ENCODE measurements at regions not wholly inside any gene's neighbourhood (a gene's known extent, or its start where the extent isn't known, plus 50 kb on each side); places are given as distances from the start of the nearest gene placed in this dataset.
"Not testable (repeated sequence)": the region's sequence is repeated elsewhere in the genome, so short reads cannot be mapped to it uniquely, and the experiment has no call there.

GRCh38 chr2:37762281-37762680, 90.8 kb upstream of the CDC42EP3 start:
- H3K4me2 ChIP-seq (ENCODE audit: low read length); intact Hi-C loops (cut with micrococcal nuclease); H2AFZ ChIP-seq (ENCODE audit: low read depth, low read length, poor library complexity, severe bottlenecking); CTCF ChIA-PET; H3K27ac ChIP-seq (ENCODE audit: low read depth, low read length); ATAC-seq; H3K9me3 ChIP-seq (ENCODE audit: control insufficient read depth in 1 of 2, insufficient read depth in 1 of 2, low read depth in 1 of 2, low read length in 2 of 2); H4K20me1 ChIP-seq (ENCODE audit: insufficient read depth); H3K79me2 ChIP-seq (ENCODE audit: insufficient read depth, low read length); H3K27me3 ChIP-seq (ENCODE audit: insufficient read depth, low read length); RAD21 ChIA-PET (ENCODE audit: low non-redundant PET in 1 of 2, low total read pairs in 2 of 2, uncharacterized antibody in 2 of 2, unreplicated experiment in 2 of 2); BruUV-seq (replicated peaks); H3K9ac ChIP-seq (ENCODE audit: low read length); H3K9me2 ChIP-seq (ENCODE audit: insufficient read depth); DNase-seq (ENCODE audit: low read depth, low spot score); H3K4me1 ChIP-seq (ENCODE audit: control insufficient read depth in 1 of 2, insufficient read depth in 2 of 2, low read length in 2 of 2); H3K4me3 ChIP-seq (replicated peaks in 1 of 2; ENCODE audit: low read depth in 1 of 2, low read length in 2 of 2); POLR2A ChIA-PET; H3K36me3 ChIP-seq (ENCODE audit: control insufficient read depth in 1 of 2, insufficient read depth in 2 of 2, low read length in 2 of 2): not testable (repeated sequence)

DNA sequence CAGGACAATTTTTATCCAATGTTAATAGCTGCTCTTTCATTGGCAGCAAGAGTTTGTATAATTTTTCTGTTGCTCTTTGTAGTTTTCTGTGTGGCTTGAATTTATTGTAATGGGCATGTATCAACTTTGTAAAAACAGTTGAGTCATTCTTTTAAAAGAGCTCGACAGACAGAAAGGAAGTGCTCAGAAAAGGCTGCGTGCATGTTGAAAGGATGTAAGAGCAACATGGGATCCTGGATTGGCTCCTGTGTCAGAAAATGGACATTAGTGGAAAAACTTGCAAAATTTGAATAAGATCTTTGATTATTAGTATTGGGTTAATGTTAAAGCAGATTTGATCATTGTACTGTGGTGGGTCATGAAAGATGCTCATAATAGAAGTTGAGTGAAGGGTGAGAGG, 93.3 kb upstream of the CDC42EP3 start:
- intact Hi-C loops (cut with micrococcal nuclease) = no loop called here
- DNase-seq (ENCODE audit: low read depth, low spot score) (no peak), ATAC-seq (no peak)
- no peak overlapping the region for H3K9ac ChIP-seq (ENCODE audit: low read length)
- H3K27ac ChIP-seq (ENCODE audit: low read depth, low read length) = no peak overlapping the region
- peaks cover 4 to 15% of the 10 kb centered on the region in 2 experiments for H3K4me1 ChIP-seq (ENCODE audit: control insufficient read depth in 1 of 2, insufficient read depth in 2 of 2, low read length in 2 of 2)
- POLR2A ChIA-PET = no interaction called here
- no peaks in the 10 kb centered on the region for H4K20me1 ChIP-seq (ENCODE audit: insufficient read depth)
- H3K4me2 ChIP-seq (ENCODE audit: low read length) = no peak overlapping the region
- CTCF ChIA-PET = no interaction called here
- H3K79me2 ChIP-seq (ENCODE audit: insufficient read depth, low read length) = no peaks in the 10 kb centered on the region
- BruUV-seq (replicated peaks) = no TSS peak
- no peak overlapping the region for H3K4me3 ChIP-seq (replicated peaks in 1 of 2; ENCODE audit: low read depth in 1 of 2, low read length in 2 of 2)
- H3K9me2 ChIP-seq (ENCODE audit: insufficient read depth) = no peaks in the 10 kb centered on the region
- no peak overlapping the region for H2AFZ ChIP-seq (ENCODE audit: low read depth, low read length, poor library complexity, severe bottlenecking)
- no peaks in the 10 kb centered on the region for H3K36me3 ChIP-seq (ENCODE audit: control insufficient read depth in 1 of 2, insufficient read depth in 2 of 2, low read length in 2 of 2)
- no peaks in the 10 kb centered on the region for H3K27me3 ChIP-seq (ENCODE audit: insufficient read depth, low read length)
- H3K9me3 ChIP-seq (ENCODE audit: control insufficient read depth in 1 of 2, insufficient read depth in 1 of 2, low read depth in 1 of 2, low read length in 2 of 2) = no peaks in the 10 kb centered on the region
- TF ChIP-seq SP1 (IDR thresholded peaks at IDR 0.05; ENCODE audit: low read depth) (no peak), ZNF274 (IDR thresholded peaks at IDR 0.05; ENCODE audit: low read depth, low read length) (no peak), EZH2phosphoT487 (IDR thresholded peaks at IDR 0.05; ENCODE audit: borderline replicate concordance) (no peak), TCF7L2 (IDR thresholded peaks at IDR 0.05; ENCODE audit: borderline replicate concordance, extremely low read depth, insufficient read depth, insufficient read length) (no peak), YY1 (IDR thresholded peaks at IDR 0.05; ENCODE audit: extremely low read depth, insufficient replicate concordance, low read depth, low read length) (no peak), REST (IDR thresholded peaks at IDR 0.05; ENCODE audit: low read depth) (no peak), JUND (IDR thresholded peaks at IDR 0.05) (no peak), MAX (IDR thresholded peaks at IDR 0.05) (no peak), POLR2A (IDR thresholded peaks at IDR 0.05; ENCODE audit: borderline replicate concordance, extremely low read depth, insufficient read depth, insufficient read length) (no peak), FOSL1 (IDR thresholded peaks at IDR 0.05; ENCODE audit: low read depth) (no peak)
- RAD21 ChIA-PET (ENCODE audit: low non-redundant PET in 1 of 2, low total read pairs in 2 of 2, uncharacterized antibody in 2 of 2, unreplicated experiment in 2 of 2) = no interaction called here

Data from HCT116 (cell line).